Stimulated activated naive CD8-positive, alpha-beta T cell treated with anti-CD3 and anti-CD28 coated beads, Interleukin-15, Interleukin-2, amounts not matched to agents 100 U/mL and 50 U/mL, for 24 hours (primary cell): ENCODE measurements at regions not wholly inside any gene's neighbourhood (a gene's known extent, or its start where the extent isn't known, plus 50 kb on each side); places are given as distances from the start of the nearest gene placed in this dataset.

Experiments used
- ATAC-seq: fragments of 150-1000 bp; cut with Tn5 transposase; one replicate; pipeline ENCODE4 v1.10.0; 2021
- DNase-seq: peaks from one replicate; pipeline ENCODE4 v3.0.0; 2021

DNA sequence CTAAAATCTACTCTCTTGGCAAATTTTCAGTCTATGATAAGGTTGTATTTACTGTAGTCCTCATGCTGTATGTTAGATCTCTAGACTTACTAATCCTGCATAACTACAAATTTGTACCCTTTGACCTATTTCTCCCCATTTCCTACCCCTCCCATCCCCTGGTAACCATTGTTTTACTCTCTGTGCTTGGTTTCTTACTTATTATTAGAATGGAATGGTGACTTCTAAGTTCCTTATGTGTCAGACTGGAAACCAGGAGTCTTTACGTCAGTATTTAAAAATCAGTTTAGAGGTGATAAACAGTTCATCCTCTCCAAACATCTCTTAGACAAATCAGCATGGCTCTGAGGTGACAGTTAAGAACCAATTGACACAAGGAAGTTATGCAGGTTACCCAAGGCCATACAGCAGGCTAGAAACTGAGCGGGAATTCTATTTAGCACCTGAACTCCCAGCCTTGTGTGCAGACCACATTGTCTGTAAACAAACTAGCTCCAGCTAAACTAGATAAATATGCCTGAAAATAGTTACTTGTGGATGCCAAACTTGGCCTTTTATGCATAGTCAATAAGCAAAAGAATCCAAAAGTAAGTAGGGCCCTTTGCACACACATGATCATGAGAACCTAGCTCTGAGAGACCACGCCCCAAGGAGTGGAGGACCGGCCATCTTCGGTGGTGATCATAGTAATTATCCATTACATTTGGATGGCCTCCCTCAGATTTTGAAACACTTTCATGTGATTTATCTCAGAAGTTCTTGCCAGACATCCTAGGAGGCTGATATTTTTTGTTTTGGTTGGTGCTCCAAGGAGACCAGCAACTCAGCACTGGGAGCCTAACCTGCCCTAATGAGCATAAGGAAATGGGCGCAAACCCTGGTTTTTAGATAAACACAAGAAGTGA, 72.3 kb upstream of the BOC start:
- no peak for DNase-seq
- ATAC-seq: no peak

DNA sequence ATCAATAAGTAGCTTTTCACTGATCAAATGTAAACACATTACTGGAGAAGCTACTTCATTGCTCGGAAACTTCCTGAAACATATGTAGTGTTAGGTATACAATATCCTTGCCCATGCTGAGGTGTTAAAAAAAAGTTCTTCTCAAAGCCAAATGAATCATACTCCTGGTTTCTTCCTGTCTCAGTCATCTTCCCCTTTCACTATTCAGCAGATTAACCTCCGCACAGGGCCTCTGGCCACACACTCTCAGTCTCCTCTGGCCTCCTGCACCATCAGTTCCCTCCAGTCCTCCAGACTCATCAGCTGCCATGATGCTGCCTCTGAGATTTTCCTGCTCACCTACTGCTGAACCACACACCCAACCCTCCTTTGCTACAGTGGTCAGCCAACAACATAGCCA, 70.5 kb upstream of the BOC start:
- peak; percentile 49 for ATAC-seq
- peak; percentile 4 for DNase-seq

DNA sequence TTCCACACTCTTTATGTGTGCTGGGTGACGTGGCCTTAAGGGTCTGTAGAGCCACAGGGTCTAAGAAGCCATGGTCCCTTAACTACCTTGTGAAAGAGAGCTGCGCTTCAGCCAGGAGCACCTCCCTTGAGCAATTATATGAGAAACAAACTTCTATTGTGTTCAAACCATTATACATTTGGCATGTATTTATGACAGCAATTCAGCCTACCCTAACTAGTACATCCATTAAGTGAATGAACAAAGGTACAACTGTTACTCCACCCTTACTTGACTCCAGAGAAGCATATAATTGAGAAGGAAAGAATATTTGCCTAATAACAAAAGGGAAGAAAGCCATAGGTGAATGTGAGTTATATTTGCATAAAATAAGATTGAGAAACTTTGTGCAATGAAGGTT, 69.8 kb upstream of the BOC start:
- ATAC-seq (no peak), DNase-seq (no peak)

DNA sequence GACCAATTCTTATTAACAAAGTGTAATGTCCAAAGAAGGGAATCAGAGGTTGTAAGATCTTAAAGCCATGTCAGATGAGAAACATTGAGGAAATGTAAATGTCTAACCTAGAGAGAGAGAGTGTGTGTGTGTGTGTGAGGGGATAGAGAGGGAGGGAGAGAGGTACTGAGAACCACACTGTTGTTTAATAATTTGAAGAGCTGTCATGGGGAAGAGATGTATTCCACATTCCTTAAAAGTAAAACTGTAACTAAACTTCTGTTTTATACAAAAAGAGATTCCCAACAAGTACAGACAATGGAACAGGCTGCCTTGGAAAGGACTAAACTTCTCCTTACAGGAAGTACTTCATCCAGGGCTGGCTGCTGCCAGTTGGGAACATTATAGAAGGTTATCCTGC, 68.9 kb upstream of the BOC start:
- DNase-seq (no peak), ATAC-seq (no peak)

DNA sequence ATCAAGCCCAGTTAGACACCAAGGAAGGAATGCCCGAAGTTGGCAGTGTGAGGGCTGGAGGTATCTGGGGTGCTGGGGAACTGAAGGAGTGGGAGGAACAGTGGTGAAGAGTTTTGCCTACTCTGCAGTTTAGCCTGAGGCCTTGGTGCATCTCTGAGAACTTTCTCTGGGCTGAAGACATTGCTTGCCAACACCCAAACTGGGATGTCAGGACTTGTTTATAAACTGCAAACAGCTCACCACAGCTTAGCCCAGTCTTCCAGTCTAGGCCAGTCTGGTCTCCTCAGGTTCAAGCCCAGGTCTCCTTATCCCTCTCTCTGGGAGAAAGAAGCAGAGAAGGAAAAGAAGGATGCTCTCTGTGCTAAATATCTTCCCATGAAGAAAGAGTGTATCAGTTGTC, 68.0 kb upstream of the BOC start:
- no peak for ATAC-seq
- no peak for DNase-seq

DNA sequence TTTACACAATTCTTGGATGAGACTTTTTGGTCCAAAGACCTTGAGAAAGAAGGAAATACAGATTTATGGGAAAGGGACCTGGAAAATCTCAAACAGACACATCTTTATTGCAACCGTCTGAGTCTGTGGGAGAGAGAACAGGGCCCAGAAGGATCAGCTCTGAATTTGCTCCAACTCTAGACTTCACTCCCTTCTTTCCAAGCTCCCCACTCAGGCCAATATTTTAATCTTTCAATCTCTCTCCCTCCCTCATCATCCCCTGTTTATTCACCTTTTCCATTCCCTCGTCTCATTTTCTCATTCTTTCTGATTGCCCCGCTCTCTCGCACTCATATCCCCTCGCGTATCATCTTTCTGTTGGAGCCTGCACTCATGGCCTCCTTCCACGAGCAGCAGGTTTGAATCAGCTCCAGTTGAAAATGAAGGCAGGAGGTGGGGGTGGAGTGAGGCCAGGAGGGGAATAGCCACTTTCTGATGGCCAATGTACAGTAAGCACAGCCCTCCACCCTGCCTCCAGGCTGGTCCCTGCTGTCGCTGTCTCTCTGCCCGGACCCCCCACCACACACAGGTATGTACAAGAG, 63.6 kb upstream of the BOC start:
- DNase-seq: no peak
- ATAC-seq: no peak

DNA sequence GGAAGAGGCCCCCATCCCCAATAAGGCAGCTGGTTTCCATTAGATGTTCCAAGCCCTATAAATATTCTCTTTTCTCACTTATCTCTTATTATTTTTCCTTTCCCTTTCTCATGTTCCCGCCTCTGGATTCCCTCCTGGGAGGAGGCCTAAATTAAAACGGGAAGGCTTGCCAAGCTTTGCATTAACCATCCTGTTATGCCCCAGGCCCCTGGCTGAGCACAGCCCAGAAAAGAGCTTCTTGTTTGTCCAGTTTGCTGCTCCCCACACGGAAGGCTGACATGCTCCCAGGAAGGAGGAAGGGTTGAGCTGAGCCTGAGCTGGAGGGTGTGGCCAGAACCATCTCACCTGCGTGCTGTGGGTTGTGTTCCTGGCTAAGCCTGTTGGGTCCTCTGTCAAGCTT, 63.1 kb upstream of the BOC start:
- DNase-seq (no peak), ATAC-seq (no peak)

DNA sequence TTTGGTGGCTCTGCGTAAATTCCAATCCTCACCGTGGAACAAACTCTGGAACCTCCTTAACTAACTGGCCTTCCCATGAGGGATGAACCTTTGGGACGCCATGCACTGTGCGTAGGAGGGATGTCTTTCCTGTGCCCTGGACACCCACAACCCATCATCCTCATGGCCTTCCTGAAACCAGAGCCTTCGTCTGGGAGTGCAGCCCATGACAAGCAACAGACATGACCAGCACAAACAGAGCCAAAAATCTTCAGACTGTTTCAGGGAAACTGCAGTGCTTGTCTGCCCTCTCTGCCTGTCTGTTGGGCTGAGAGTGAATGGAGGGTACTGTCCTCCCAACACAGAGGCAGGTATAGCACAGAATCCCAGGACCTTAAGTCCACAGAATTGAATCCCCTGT, 61.1 kb upstream of the BOC start:
- DNase-seq: no peak

DNA sequence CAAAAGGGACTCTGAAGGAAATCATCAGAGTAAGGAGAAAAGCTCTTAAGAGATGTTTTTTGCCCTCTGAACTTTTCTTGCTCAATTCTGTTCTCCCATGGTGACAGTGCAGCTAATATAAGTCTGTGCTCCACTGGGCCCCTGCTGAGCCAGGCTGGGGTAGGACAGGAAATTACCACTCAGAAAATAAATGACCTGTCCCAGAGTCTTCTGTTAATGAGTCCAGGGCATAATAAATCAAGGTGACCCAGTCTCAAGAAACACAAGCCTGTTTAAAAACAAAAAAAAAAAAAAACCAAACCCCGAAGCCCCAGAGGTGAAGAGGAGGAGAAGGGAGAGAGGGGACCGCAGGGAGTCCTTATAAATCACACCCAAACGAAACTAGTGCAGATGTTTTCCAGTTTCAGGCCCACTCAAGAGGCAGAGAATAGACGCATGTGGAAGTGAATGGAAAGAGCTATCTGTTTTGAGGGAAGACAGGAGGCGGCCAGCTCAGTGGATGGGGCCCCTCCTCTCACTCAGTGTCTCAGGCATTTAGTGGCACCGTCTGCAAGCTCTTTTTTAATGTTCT, 59.8 kb upstream of the BOC start:
- ATAC-seq: no peak
- no peak for DNase-seq

More for the DNA sequence above, 61.1 kb upstream of the BOC start:
- no peak for ATAC-seq

DNA sequence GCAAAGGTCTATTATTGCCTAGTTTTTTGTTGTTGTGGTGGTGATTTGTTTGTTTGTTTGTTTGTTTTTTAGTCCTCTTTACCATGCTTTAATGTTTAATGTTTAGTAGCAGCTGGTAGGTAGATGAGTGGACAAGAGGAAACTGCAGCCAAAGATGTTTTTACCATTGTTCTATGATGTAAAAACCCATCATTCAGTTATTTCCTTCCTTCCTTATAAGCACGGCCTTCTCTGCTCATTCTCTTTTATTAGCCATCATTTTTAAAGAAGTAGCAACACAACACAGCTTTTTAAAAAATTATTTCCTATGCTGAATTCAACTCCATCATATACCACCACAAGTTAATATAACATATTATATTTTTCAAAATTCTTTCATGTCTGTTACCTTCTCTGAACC, 58.5 kb upstream of the BOC start:
- DNase-seq (no peak), ATAC-seq (no peak)

DNA sequence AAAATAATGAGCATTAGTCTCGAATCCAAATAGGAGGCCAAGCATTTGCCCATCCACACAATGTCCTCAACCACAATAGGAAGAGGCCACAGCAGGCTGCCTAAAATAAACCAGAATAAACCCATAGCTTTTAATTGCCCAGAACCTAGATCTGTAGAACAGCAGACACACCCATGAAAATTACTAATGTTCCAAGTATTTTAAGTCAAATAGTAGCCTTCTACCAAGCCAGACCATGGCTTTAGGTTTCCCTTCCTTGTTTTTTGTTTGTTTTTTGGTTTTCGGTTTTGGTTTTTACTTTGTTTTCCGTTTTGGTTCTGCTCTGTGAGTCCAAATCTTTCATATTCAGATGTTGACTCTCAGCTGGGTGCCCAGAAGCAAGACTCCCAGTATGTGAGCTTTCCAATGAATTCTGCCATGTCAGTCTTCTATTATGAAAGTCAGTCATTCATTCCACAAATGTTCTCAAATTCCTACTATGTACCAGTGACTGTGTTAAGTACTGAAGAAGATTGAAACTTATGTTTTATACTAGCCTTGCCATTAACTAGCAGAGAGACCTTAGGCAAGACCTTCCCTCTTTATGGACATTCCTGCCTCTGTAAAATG, 57.8 kb upstream of the BOC start:
- no peak for DNase-seq
- no peak for ATAC-seq

DNA sequence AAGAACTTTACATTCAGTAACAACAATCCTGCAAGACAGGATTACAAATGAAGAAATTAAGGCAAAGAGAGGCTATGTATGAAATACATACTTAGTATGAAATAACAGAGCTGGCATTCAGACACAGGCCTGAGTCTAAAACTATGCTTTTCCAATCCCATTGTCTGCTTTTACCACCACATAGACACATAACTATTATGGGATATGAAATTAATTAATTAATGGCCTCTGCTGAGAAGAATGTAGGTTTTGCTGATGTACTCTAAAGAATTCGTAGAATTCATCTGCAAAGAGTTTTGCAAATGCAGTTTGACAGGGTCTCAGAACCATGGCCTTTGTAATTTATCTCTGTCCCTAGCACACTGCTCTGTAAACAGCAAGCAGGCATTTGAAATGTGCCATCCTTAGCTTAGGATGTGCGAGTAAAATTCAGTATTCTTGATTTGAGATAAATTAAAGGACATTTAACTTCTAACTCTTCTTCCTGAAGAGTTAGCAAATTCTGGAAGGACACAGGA, 54.5 kb upstream of the BOC start:
- ATAC-seq: no peak
- no peak for DNase-seq

DNA sequence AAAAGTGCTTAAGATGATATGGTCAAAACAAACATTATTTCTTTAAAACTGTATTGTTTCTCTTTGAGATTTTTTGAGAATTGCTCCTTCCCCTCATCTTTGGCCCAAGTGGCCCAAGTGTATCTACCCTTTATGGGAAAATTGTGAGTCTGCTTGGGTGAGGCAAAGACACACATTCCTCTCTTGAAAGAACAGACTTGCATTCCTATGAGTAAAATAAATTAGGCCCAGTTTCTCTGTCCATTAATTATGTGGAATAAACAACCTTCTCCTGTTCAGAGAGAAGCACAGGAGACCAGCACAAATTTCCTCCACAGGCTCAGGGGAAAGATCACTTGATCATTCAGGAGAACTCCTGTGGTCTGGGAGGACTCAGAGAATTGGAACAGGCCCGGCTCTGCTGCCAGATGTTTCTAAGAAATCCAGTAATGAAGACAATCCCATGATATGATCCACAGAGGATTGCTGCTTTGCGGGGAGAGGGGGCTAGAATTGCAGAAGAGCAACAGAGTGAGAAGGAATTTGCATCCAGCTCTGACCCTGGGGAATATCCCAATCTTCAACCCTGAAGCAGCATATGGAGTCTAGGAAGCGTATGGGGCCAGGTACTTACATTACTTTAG, 53.8 kb upstream of the BOC start:
- ATAC-seq (no peak), DNase-seq (no peak)

DNA sequence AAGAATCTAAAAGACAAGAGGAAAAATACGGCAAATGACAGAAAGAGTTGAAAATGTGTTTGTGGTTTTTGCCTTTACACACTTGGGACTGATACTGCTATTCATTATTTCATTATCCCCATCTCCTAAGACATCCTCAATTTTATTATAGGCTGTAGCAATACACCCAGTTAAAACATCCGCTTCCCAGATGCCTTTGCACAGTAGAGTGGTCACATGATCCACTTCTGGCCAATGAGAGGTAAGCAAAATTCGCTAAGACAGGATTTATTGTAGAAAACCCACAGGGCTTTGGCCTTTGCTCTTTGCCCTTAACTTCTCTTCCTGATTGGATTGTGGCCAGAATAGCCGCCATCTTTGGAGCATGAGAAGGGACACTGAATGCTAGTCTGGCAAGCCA, 53.2 kb upstream of the BOC start:
- DNase-seq (no peak), ATAC-seq (no peak)
